HepG2 (cell line): ENCODE measurements at regions not wholly inside any gene's neighbourhood (a gene's known extent, or its start where the extent isn't known, plus 50 kb on each side); places are given as distances from the start of the nearest gene placed in this dataset.

Experiments used
- ATAC-seq: fragments of 200-7000 bp; cut with Tn5 transposase; 3 replicates; pipeline ENCODE4 v1.9.1; 2020; ENCODE audit warnings: mild to moderate bottlenecking, moderate library complexity
- BruUV-seq: library from RNA; stranded (reverse); fragments of 400-500 nt; replicated peaks from 2 replicates; lab custom pipeline; 2021; lab: Mats Ljungman, UMichigan
- CTCF ChIA-PET: fragments of 300-600 bp; formaldehyde crosslinking; extraction: SDS; loops from one replicate; lab custom pipeline; 2021; ENCODE audit warnings: low total read pairs, inconsistent platforms, low intra/inter-chr PET ratio; lab: Yijun Ruan, JAX
- POLR2A ChIA-PET: fragments of 350-600 bp; sonication (Branson Sonifier 250); formaldehyde crosslinking; loops from one replicate; lab custom pipeline; 2020; ENCODE audit warnings: antibody characterized with exemption, inconsistent platforms; lab: Yijun Ruan, JAX
- DNase-seq: peaks from one replicate; pipeline ENCODE4 v3.0.0-alpha.2; 2015; ENCODE audit warnings: low spot score
- FAIRE-seq: peaks from 3 replicates; lab custom pipeline; 2011; peaks lifted over from hg19 to GRCh38; lab: Jason Lieb, UNC
- H2AFZ ChIP-seq: one replicate; pipeline ENCODE4 v1.6.1; 2011; ENCODE audit warnings: low read length, inconsistent platforms
- H3K27ac ChIP-seq: fragments of 300-600 bp; 3 replicates; pipeline ENCODE4 v1.8.0; 2011; ENCODE audit warnings: mixed run types, mild to moderate bottlenecking, mixed read lengths, low read length, inconsistent platforms; ENCODE audit not compliant: insufficient read depth; ENCODE audit errors: extremely low read length
- H3K27me3 ChIP-seq, 2 experiments: fragments of 200-600 bp in 1 of 2; 2 replicates in 1 of 2; 3 replicates in 1 of 2; pipeline versions ENCODE4 v1.6.0 to v1.8.0; 2011; ENCODE audit warnings: low read length in 2 of 2, mild to moderate bottlenecking in 2 of 2, moderate library complexity in 2 of 2, inconsistent platforms in 1 of 2; ENCODE audit not compliant: insufficient read depth in 2 of 2, control insufficient read depth in 1 of 2
- H3K36me3 ChIP-seq, 2 experiments: fragments of 200-600 bp in 1 of 2; replicated peaks in 1 of 2; 2 replicates in 1 of 2; 3 replicates in 1 of 2; pipeline versions ENCODE4 v1.5.1 to v1.8.0; 2011; ENCODE audit warnings: low read length in 2 of 2, inconsistent platforms in 1 of 2; ENCODE audit not compliant: insufficient read depth in 2 of 2, control insufficient read depth in 1 of 2
- H3K4me1 ChIP-seq: 2 replicates; pipeline ENCODE4 v1.5.1; 2012; ENCODE audit warnings: low read length, inconsistent platforms; ENCODE audit not compliant: insufficient read depth
- H3K4me2 ChIP-seq: 2 replicates; pipeline ENCODE4 v1.6.0; 2011; ENCODE audit warnings: low read depth, low read length, inconsistent platforms
- H3K4me3 ChIP-seq, 3 experiments: fragments of 200-600 bp in 1 of 3; sonication (generic), shearing (Covaris generic) in 1 of 3; replicated peaks in 1 of 3; 2 replicates each; pipeline ENCODE4 v1.5.1; 2011 to 2016; ENCODE audit warnings: low read length in 3 of 3, inconsistent platforms in 2 of 3, low read depth in 2 of 3, mild to moderate bottlenecking in 2 of 3, control low read depth in 1 of 3, mixed read lengths in 1 of 3; ENCODE audit not compliant: insufficient read depth in 1 of 3
- H3K79me2 ChIP-seq: one replicate; pipeline ENCODE4 v1.6.1; 2011; ENCODE audit warnings: low read length, inconsistent platforms; ENCODE audit not compliant: insufficient read depth
- H3K9ac ChIP-seq: 2 replicates; pipeline ENCODE4 v1.6.0; 2011; ENCODE audit warnings: mild to moderate bottlenecking, low read depth, low read length, inconsistent platforms; ENCODE audit not compliant: insufficient read depth
- H3K9me3 ChIP-seq: 2 replicates; pipeline ENCODE4 v1.5.1; 2012; ENCODE audit warnings: mild to moderate bottlenecking, low read length
- H4K20me1 ChIP-seq: 2 replicates; pipeline ENCODE4 v1.6.0; 2011; ENCODE audit warnings: inconsistent platforms, mild to moderate bottlenecking, low read length, moderate library complexity; ENCODE audit not compliant: insufficient read depth
- RNF2 ChIP-seq: fragments of 450-650 bp; conservative IDR thresholded peaks from 2 replicates; pipeline ENCODE4 v1.6.1; 2016; ENCODE audit warnings: low read depth
- SMAD1 ChIP-seq: sonication (generic); formaldehyde crosslinking; IDR thresholded peaks from 2 replicates; pipeline ENCODE4 v1.4.0; 2020; ENCODE audit warnings: missing genetic modification reagents, low read depth, mild to moderate bottlenecking, borderline replicate concordance
- SMARCE1 ChIP-seq: fragments of 450-650 bp; IDR thresholded peaks from 2 replicates; pipeline ENCODE4 v1.6.1; 2017; ENCODE audit warnings: borderline replicate concordance
- ZBTB33 ChIP-seq: sonication (generic); formaldehyde crosslinking; IDR thresholded peaks from 2 replicates; pipeline ENCODE4 v1.4.0; 2020; ENCODE audit warnings: missing genetic modification reagents
- ZNF296 ChIP-seq: sonication (generic); formaldehyde crosslinking; conservative IDR thresholded peaks from 2 replicates; pipeline ENCODE4 v1.5.0; 2020; ENCODE audit warnings: mild to moderate bottlenecking, missing genetic modification reagents
- ZNF329 ChIP-seq: sonication (generic); formaldehyde crosslinking; IDR thresholded peaks from 2 replicates; pipeline ENCODE4 v1.9.0; 2021; ENCODE audit warnings: low read depth, mild to moderate bottlenecking, missing genetic modification reagents
- WGBS: methylation state at CpG from one replicate; pipeline ENCODE4 v1.1.6; 2017; ENCODE audit warnings: low lambda C conversion rate; 5-methylcytosine and 5-hydroxymethylcytosine counted together
- in situ Hi-C: cut with HindIII; loops from 2 replicates; pipeline ENCODE4 v1.10.0; 2017; ENCODE audit warnings: low pct_unique_long_range_greater_than_20kb; ENCODE audit not compliant: extremely low pct_ligation_motif_present
- intact Hi-C: fragments of 100-400 bp; cut with micrococcal nuclease; formaldehyde crosslinking; loops from one replicate; pipeline ENCODE4 v1.10.0; 2022; ENCODE audit not compliant: unreplicated experiment
- TF ChIP-seq, protein P1 (sequence below): sonication (generic); formaldehyde crosslinking; IDR thresholded peaks from 2 replicates; pipeline ENCODE4 v1.4.0; 2020; ENCODE audit warnings: missing genetic modification reagents
- TF ChIP-seq, protein P2 (sequence below): sonication (generic); formaldehyde crosslinking; IDR thresholded peaks from 2 replicates; pipeline ENCODE4 v1.4.0; 2020; ENCODE audit warnings: missing genetic modification reagents, mild to moderate bottlenecking, borderline replicate concordance

DNA sequence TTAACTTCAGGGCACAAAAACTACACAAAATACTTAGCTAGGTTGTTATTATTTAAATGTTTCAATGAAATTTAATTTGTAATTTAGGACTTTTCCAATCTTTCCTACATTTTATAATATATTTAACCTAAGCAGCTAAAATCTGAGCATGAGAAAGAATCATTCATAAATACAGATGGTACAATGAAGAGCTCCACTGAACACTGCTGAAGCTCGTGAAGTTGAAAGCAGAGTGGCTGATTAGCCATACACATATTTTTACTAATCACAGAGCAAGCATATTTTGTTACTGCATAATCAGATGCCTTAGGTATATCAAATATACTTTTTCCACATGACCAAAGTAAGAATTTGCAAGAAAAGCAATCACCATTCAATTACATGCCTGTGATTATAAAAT is 184.9 kb upstream of the ETAA1 start:
- in situ Hi-C loops (loop anchor here (25.0 kb wide), 1 partner anchor 775 kb away; the partner anchor contains the start of gene MEIS1), intact Hi-C loops (loop anchor here (10.0 kb wide), 1 partner anchor 633 kb away; no protein-coding TSS in a partner anchor)
- 5% methylated on average over 1 of the region's 1 CpG for WGBS
- BruUV-seq: no TSS peak
- TF ChIP-seq ZNF296 (CRISPR knock-in tag) (no peak), SMAD1 (no peak), ZBTB33 (CRISPR knock-in tag) (no peak), ZNF329 (CRISPR knock-in tag) (no peak), RNF2 (no peak), SMARCE1 (no peak)
- TF ChIP-seq, protein P1, sequence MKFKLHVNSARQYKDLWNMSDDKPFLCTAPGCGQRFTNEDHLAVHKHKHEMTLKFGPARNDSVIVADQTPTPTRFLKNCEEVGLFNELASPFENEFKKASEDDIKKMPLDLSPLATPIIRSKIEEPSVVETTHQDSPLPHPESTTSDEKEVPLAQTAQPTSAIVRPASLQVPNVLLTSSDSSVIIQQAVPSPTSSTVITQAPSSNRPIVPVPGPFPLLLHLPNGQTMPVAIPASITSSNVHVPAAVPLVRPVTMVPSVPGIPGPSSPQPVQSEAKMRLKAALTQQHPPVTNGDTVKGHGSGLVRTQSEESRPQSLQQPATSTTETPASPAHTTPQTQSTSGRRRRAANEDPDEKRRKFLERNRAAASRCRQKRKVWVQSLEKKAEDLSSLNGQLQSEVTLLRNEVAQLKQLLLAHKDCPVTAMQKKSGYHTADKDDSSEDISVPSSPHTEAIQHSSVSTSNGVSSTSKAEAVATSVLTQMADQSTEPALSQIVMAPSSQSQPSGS: no peak
- TF ChIP-seq, protein P2, sequence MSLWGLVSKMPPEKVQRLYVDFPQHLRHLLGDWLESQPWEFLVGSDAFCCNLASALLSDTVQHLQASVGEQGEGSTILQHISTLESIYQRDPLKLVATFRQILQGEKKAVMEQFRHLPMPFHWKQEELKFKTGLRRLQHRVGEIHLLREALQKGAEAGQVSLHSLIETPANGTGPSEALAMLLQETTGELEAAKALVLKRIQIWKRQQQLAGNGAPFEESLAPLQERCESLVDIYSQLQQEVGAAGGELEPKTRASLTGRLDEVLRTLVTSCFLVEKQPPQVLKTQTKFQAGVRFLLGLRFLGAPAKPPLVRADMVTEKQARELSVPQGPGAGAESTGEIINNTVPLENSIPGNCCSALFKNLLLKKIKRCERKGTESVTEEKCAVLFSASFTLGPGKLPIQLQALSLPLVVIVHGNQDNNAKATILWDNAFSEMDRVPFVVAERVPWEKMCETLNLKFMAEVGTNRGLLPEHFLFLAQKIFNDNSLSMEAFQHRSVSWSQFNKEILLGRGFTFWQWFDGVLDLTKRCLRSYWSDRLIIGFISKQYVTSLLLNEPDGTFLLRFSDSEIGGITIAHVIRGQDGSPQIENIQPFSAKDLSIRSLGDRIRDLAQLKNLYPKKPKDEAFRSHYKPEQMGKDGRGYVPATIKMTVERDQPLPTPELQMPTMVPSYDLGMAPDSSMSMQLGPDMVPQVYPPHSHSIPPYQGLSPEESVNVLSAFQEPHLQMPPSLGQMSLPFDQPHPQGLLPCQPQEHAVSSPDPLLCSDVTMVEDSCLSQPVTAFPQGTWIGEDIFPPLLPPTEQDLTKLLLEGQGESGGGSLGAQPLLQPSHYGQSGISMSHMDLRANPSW: no peak
- Histone ChIP-seq H3K4me1 (no peaks in the 10 kb centered on the region), H3K27me3 (no peaks in the 10 kb centered on the region), H3K9me3 (no peaks in the 10 kb centered on the region), H3K27ac (no peak overlapping the region), H3K79me2 (no peaks in the 10 kb centered on the region), H3K4me2 (no peak overlapping the region), H3K4me3 (no peak overlapping the region), H3K36me3 (no peaks in the 10 kb centered on the region), H3K9ac (no peak overlapping the region), H2AFZ (no peak overlapping the region), H4K20me1 (no peaks in the 10 kb centered on the region)
- ChIA-PET CTCF (no interaction called here), POLR2A (no interaction called here)
- FAIRE-seq (no peak), DNase-seq (no peak), ATAC-seq (no peak)
